ENCODE measurements at regions not wholly inside any gene's neighbourhood (a gene's known extent, or its start where the extent isn't known, plus 50 kb on each side); places are given as distances from the start of the nearest gene placed in this dataset.

DNA sequence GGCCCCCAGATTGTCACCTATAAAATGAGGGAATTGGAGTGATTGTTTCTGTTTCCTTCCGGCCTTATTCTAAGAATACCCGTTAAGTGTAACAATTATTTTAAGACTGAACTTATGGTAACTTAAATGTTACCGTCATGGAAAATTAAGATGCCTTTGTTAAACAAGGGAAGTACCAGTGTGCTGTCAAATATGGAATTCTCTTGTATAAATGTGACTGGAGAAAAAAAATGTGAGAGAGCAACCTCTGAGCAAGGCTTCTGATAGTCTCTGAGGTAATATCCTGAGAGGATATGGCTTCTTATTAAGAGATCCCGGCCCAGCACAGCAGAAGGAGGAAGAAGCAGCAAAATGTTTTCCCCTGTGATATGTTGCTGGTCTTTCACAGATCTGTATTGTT, 480.7 kb upstream of the ADAMTS9 start:
- no peak for TF ChIP-seq POLR2A (IDR thresholded peaks at IDR 0.05)
- TF ChIP-seq EP300 (IDR thresholded peaks at IDR 0.05; ENCODE audit: low read depth): no peak
- peak in 1 of 3 donors; percentile 37 for TF ChIP-seq POLR2AphosphoS5 (IDR thresholded peaks at IDR 0.05)

Data from transverse colon (tissue), 3 donors.